ENCODE measurements at regions not wholly inside any gene's neighbourhood (a gene's known extent, or its start where the extent isn't known, plus 50 kb on each side); places are given as distances from the start of the nearest gene placed in this dataset.

DNA sequence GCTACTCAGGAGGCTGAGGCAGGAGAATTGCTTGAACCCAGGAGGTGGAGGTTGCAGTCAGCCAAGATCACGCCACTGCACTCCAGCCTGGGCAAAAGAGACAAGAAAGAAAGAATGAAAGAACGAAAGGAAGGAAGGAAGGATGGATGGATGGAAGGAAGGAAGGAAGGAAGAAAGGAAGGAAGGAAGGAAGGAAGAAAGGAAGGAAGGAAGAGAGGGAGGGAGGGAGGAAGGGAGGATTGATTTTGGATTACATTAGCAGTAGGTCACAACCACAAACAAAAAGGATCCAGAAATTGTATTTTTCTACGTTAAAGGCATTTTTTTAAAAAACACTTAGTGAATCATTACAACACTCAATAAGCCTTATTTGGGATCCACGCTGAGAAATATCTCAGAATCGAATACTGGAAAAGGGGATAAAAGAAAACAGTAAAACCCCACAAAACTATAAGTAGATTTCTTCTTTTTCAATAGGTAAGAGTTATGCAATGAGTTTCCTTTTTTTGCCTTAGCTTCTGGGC lies 136.9 kb upstream of the FREM1 start:
- no peak for TF ChIP-seq EZH2 (IDR thresholded peaks at IDR 0.05; ENCODE audit: borderline replicate concordance, low read depth, low read length, poor library complexity, severe bottlenecking)
- TF ChIP-seq, protein P1, sequence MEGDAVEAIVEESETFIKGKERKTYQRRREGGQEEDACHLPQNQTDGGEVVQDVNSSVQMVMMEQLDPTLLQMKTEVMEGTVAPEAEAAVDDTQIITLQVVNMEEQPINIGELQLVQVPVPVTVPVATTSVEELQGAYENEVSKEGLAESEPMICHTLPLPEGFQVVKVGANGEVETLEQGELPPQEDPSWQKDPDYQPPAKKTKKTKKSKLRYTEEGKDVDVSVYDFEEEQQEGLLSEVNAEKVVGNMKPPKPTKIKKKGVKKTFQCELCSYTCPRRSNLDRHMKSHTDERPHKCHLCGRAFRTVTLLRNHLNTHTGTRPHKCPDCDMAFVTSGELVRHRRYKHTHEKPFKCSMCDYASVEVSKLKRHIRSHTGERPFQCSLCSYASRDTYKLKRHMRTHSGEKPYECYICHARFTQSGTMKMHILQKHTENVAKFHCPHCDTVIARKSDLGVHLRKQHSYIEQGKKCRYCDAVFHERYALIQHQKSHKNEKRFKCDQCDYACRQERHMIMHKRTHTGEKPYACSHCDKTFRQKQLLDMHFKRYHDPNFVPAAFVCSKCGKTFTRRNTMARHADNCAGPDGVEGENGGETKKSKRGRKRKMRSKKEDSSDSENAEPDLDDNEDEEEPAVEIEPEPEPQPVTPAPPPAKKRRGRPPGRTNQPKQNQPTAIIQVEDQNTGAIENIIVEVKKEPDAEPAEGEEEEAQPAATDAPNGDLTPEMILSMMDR (conservative IDR thresholded peaks at IDR 0.05; ENCODE audit: low read depth, low read length), result no peak

All from A673 (cell line).